H9 (cell line): ENCODE measurements at regions not wholly inside any gene's neighbourhood (a gene's known extent, or its start where the extent isn't known, plus 50 kb on each side); places are given as distances from the start of the nearest gene placed in this dataset.

Experiments used
- DNase-seq: peaks from one replicate; pipeline ENCODE4 v3.0.0-alpha.2; 2017
- H2AFZ ChIP-seq: one replicate; pipeline ENCODE4 v1.6.1; 2013; ENCODE audit warnings: mild to moderate bottlenecking, low read length, control low read depth, moderate library complexity
- H2AK5ac ChIP-seq: 2 replicates; pipeline ENCODE4 v1.6.1; 2013; ENCODE audit warnings: low read length, control low read depth, mixed read lengths; ENCODE audit not compliant: insufficient read length
- H2BK120ac ChIP-seq: one replicate; pipeline ENCODE4 v1.6.1; 2013; ENCODE audit warnings: low read depth, mild to moderate bottlenecking, low read length, control low read depth, inconsistent platforms; ENCODE audit not compliant: poor library complexity, severe bottlenecking
- H2BK12ac ChIP-seq: 2 replicates; pipeline ENCODE4 v1.6.1; 2013; ENCODE audit warnings: low read length, control low read depth, mixed read lengths, low read depth; ENCODE audit not compliant: insufficient read length
- H2BK15ac ChIP-seq: 2 replicates; pipeline ENCODE4 v1.6.1; 2013; ENCODE audit warnings: low read depth, low read length, control low read depth
- H2BK20ac ChIP-seq: one replicate; pipeline ENCODE4 v1.6.1; 2013; ENCODE audit warnings: low read depth, mild to moderate bottlenecking, low read length, control low read depth, inconsistent platforms; ENCODE audit not compliant: poor library complexity, severe bottlenecking
- H2BK5ac ChIP-seq: 2 replicates; pipeline ENCODE4 v1.6.1; 2013; ENCODE audit warnings: low read length, control low read depth, mixed read lengths; ENCODE audit not compliant: insufficient read length
- H3K14ac ChIP-seq: 2 replicates; pipeline ENCODE4 v1.6.1; 2013; ENCODE audit warnings: low read length, control low read depth; ENCODE audit not compliant: insufficient read depth
- H3K18ac ChIP-seq: 2 replicates; pipeline ENCODE4 v1.6.1; 2013; ENCODE audit warnings: low read depth, mild to moderate bottlenecking, mixed read lengths, low read length, control low read depth; ENCODE audit not compliant: insufficient read length
- H3K23ac ChIP-seq: 2 replicates; pipeline ENCODE4 v1.6.1; 2013; ENCODE audit warnings: low read length, control low read depth, mixed read lengths, low read depth; ENCODE audit not compliant: insufficient read length
- H3K23me2 ChIP-seq: 2 replicates; pipeline ENCODE4 v1.6.1; 2013; ENCODE audit warnings: low read depth, mild to moderate bottlenecking, mixed read lengths, low read length, control low read depth; ENCODE audit not compliant: insufficient read length, poor library complexity, severe bottlenecking
- H3K27ac ChIP-seq: 2 replicates; pipeline ENCODE4 v1.5.1; 2013; ENCODE audit warnings: low read length, control low read depth, mixed read lengths, low read depth; ENCODE audit not compliant: insufficient read length
- H3K27me3 ChIP-seq: 2 replicates; pipeline ENCODE4 v1.6.1; 2013; ENCODE audit warnings: low read length, control low read depth, inconsistent platforms; ENCODE audit not compliant: insufficient read depth
- H3K4ac ChIP-seq: 2 replicates; pipeline ENCODE4 v1.6.1; 2013; ENCODE audit warnings: low read depth, mild to moderate bottlenecking, control low read depth, inconsistent platforms, low read length, moderate library complexity
- H3K4me1 ChIP-seq: 2 replicates; pipeline ENCODE4 v1.6.1; 2013; ENCODE audit warnings: low read length, control low read depth, inconsistent platforms; ENCODE audit not compliant: insufficient read depth
- H3K4me2 ChIP-seq: 2 replicates; pipeline ENCODE4 v1.6.1; 2013; ENCODE audit warnings: low read length, control low read depth, mixed read lengths; ENCODE audit not compliant: insufficient read length, insufficient read depth
- H3K56ac ChIP-seq: 2 replicates; pipeline ENCODE4 v1.6.1; 2013; ENCODE audit warnings: low read depth, mild to moderate bottlenecking, mixed read lengths, low read length, control low read depth; ENCODE audit not compliant: insufficient read length
- H3K79me1 ChIP-seq: 2 replicates; pipeline ENCODE4 v1.6.1; 2013; ENCODE audit warnings: low read depth, mild to moderate bottlenecking, moderate library complexity, low read length, control low read depth, inconsistent platforms; ENCODE audit not compliant: insufficient read depth, poor library complexity, severe bottlenecking
- H3K79me2 ChIP-seq: 2 replicates; pipeline ENCODE4 v1.6.1; 2013; ENCODE audit warnings: low read length, control low read depth, inconsistent platforms; ENCODE audit not compliant: insufficient read depth
- H3K9ac ChIP-seq: 2 replicates; pipeline ENCODE4 v1.6.1; 2013; ENCODE audit warnings: low read length, control low read depth, mixed read lengths; ENCODE audit not compliant: insufficient read length; ENCODE audit errors: extremely low read depth
- H3K9me3 ChIP-seq: one replicate; pipeline ENCODE4 v1.6.1; 2013; ENCODE audit warnings: low read depth, low read length, inconsistent platforms; ENCODE audit not compliant: control insufficient read depth
- H3T11ph ChIP-seq: one replicate; pipeline ENCODE4 v1.6.1; 2013; ENCODE audit warnings: mild to moderate bottlenecking, low read length, control low read depth, inconsistent platforms
- H4K20me1 ChIP-seq: one replicate; pipeline ENCODE4 v1.6.1; 2013; ENCODE audit not compliant: control insufficient read depth, insufficient read length, insufficient read depth
- H4K5ac ChIP-seq: 2 replicates; pipeline ENCODE4 v1.6.1; 2013; ENCODE audit warnings: low read depth, mild to moderate bottlenecking, mixed read lengths, low read length, control low read depth; ENCODE audit not compliant: insufficient read length
- H4K8ac ChIP-seq: replicated peaks from 2 replicates; pipeline ENCODE4 v1.6.1; 2013; ENCODE audit warnings: low read length, control low read depth, mixed read lengths, low read depth; ENCODE audit not compliant: insufficient read length
- H4K91ac ChIP-seq: 2 replicates; pipeline ENCODE4 v1.6.1; 2013; ENCODE audit warnings: low read depth, mild to moderate bottlenecking, moderate library complexity, mixed read lengths, low read length, control low read depth; ENCODE audit not compliant: insufficient read length
- H3K27ac Mint-ChIP-seq, 3 experiments: 2 replicates in 2 of 3; 3 replicates in 1 of 3; pipeline ENCODE4 v1.8.0; 2020 to 2021; ENCODE audit warnings: mixed read lengths in 3 of 3, mild to moderate bottlenecking in 1 of 3, moderate library complexity in 1 of 3
- H3K27me3 Mint-ChIP-seq: 2 replicates; pipeline ENCODE4 v1.8.0; 2021; ENCODE audit warnings: low read depth, mild to moderate bottlenecking, moderate library complexity, mixed read lengths
- H3K36me3 Mint-ChIP-seq, 3 experiments: 2 replicates in 2 of 3; 3 replicates in 1 of 3; pipeline ENCODE4 v1.8.0; 2020 to 2021; ENCODE audit warnings: low read depth in 3 of 3, mixed read lengths in 3 of 3; ENCODE audit not compliant: insufficient read depth in 1 of 3
- H3K4me1 Mint-ChIP-seq, 2 experiments: 2 replicates each; pipeline ENCODE4 v1.8.0; 2020; ENCODE audit warnings: mixed read lengths in 2 of 2
- H3K4me3 Mint-ChIP-seq, 2 experiments: 2 replicates in 1 of 2; 3 replicates in 1 of 2; pipeline ENCODE4 v1.8.0; 2020 to 2021; ENCODE audit warnings: mild to moderate bottlenecking in 2 of 2, mixed read lengths in 2 of 2, moderate library complexity in 1 of 2
- H3K9me3 Mint-ChIP-seq, 2 experiments: 2 replicates in 1 of 2; 3 replicates in 1 of 2; pipeline ENCODE4 v1.8.0; 2020; ENCODE audit warnings: mild to moderate bottlenecking in 2 of 2, mixed read lengths in 2 of 2, moderate library complexity in 1 of 2
- CTCF ChIP-seq: fragments of 200-600 bp; sonication (generic); conservative IDR thresholded peaks from 3 replicates; pipeline ENCODE4 v1.8.0; 2021; ENCODE audit warnings: antibody characterized with exemption, mild to moderate bottlenecking
- WGBS: extraction: QIAGEN DNeasy Blood & Tissue Kit; methylation state at CpG from one replicate; pipeline ENCODE4 v1.1.7; 2013; ENCODE audit warnings: missing lambda C conversion rate, low lambda C conversion rate, mixed read lengths; ENCODE audit not compliant: insufficient read length; ENCODE audit errors: extremely low coverage; 5-methylcytosine and 5-hydroxymethylcytosine counted together

GRCh38 chr2:228653884-228654283 lies 472.4 kb upstream of the SPHKAP start:
- no peak overlapping the region for H2BK12ac ChIP-seq
- no peak overlapping the region for H2BK5ac ChIP-seq
- no peak overlapping the region for H3K27ac Mint-ChIP-seq
- H2BK20ac ChIP-seq = no peak overlapping the region
- no peaks in the 10 kb centered on the region for H3K4me1 Mint-ChIP-seq
- no peak overlapping the region for H3K56ac ChIP-seq
- no peak for DNase-seq
- TF ChIP-seq CTCF = no peak
- no peak overlapping the region for H3K4me3 Mint-ChIP-seq
- H3T11ph ChIP-seq = no peak overlapping the region
- H3K27me3 Mint-ChIP-seq = no peaks in the 10 kb centered on the region
- no peak overlapping the region for H3K18ac ChIP-seq
- no peak overlapping the region for H3K4me2 ChIP-seq
- H4K5ac ChIP-seq = no peak overlapping the region
- no peaks in the 10 kb centered on the region for H4K20me1 ChIP-seq
- peaks cover 0 to 1% (median 0%) of the 10 kb centered on the region in 3 experiments; a peak in 1 of 7 replicates for H3K36me3 Mint-ChIP-seq
- no peak overlapping the region for H4K8ac ChIP-seq
- no peak overlapping the region for H3K14ac ChIP-seq
- no peak overlapping the region for H2BK15ac ChIP-seq
- no peak overlapping the region for H3K9ac ChIP-seq
- no peaks in the 10 kb centered on the region for H3K79me1 ChIP-seq
- H3K27ac ChIP-seq = no peak overlapping the region
- H2AK5ac ChIP-seq = no peak overlapping the region
- H3K23me2 ChIP-seq = no peaks in the 10 kb centered on the region
- no peak overlapping the region for H4K91ac ChIP-seq
- H3K9me3 ChIP-seq = no peaks in the 10 kb centered on the region
- H3K23ac ChIP-seq = no peak overlapping the region
- no CpG with 5 or more reads among the region's 4 CpGs for WGBS
- H3K27me3 ChIP-seq = no peaks in the 10 kb centered on the region
- no peaks in the 10 kb centered on the region for H3K79me2 ChIP-seq
- no peak overlapping the region for H2BK120ac ChIP-seq
- H3K4ac ChIP-seq = no peak overlapping the region
- no peaks in the 10 kb centered on the region for H3K4me1 ChIP-seq
- no peak overlapping the region for H2AFZ ChIP-seq
- H3K9me3 Mint-ChIP-seq = no peaks in the 10 kb centered on the region
